Endothelial cell of umbilical vein (primary cell): ENCODE measurements at regions not wholly inside any gene's neighbourhood (a gene's known extent, or its start where the extent isn't known, plus 50 kb on each side); places are given as distances from the start of the nearest gene placed in this dataset.

Experiments
- EZH2 ChIP-seq: IDR thresholded peaks from 2 replicates; pipeline ENCODE4 v1.6.1; 2012; ENCODE audit warnings: borderline replicate concordance, low read depth, mild to moderate bottlenecking, moderate library complexity, low read length, inconsistent platforms; ENCODE audit not compliant: severe bottlenecking
- JUN ChIP-seq: IDR thresholded peaks from 2 replicates; pipeline ENCODE4 v1.6.1; 2011; ENCODE audit warnings: borderline replicate concordance, low read depth; ENCODE audit not compliant: insufficient read length, insufficient read depth
- POLR2A ChIP-seq: IDR thresholded peaks from 2 replicates; pipeline ENCODE4 v1.6.1; 2012; ENCODE audit warnings: low read depth, mild to moderate bottlenecking, control low read depth, low read length
- POLR2AphosphoS5 ChIP-seq: IDR thresholded peaks from 2 replicates; pipeline ENCODE4 v1.6.1; 2012; ENCODE audit warnings: low read depth, mild to moderate bottlenecking, control low read depth, low read length, moderate library complexity; ENCODE audit not compliant: insufficient read depth
- TF ChIP-seq, protein P1 (sequence below), 2 donors: IDR thresholded peaks; 1 replicate in 1 of 2; 2 replicates in 1 of 2; pipeline ENCODE4 v1.5.1; 2011; ENCODE audit warnings: low read length in 2 of 2, mild to moderate bottlenecking in 2 of 2, moderate library complexity in 2 of 2, control low read depth in 1 of 2, inconsistent platforms in 1 of 2, low read depth in 1 of 2; ENCODE audit not compliant: insufficient read depth in 1 of 2; ENCODE audit errors: extremely low read depth in 1 of 2
- TF ChIP-seq, protein P2 (sequence below): IDR thresholded peaks from 2 replicates; pipeline ENCODE4 v1.6.1; 2011; ENCODE audit not compliant: insufficient read depth, insufficient read length

DNA sequence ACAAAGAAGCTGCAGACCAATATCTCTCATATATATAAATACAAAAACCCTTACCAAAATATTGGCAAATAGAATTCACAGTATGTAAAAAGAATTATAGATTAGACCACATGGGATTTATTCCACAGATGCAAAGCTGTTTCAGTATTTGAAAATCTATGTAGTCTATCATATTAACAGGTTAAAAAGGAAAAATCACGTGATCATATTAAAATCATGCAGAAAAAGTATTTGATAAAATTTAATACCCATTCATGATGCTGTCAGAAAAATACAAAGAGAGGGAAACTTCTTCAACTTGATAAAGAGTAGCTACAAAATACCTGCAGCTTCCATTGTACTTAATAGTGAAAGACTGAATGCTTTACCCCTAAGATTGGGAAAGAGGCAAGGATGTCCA, 67.2 kb upstream of the CD44 start:
- TF ChIP-seq, protein P1, sequence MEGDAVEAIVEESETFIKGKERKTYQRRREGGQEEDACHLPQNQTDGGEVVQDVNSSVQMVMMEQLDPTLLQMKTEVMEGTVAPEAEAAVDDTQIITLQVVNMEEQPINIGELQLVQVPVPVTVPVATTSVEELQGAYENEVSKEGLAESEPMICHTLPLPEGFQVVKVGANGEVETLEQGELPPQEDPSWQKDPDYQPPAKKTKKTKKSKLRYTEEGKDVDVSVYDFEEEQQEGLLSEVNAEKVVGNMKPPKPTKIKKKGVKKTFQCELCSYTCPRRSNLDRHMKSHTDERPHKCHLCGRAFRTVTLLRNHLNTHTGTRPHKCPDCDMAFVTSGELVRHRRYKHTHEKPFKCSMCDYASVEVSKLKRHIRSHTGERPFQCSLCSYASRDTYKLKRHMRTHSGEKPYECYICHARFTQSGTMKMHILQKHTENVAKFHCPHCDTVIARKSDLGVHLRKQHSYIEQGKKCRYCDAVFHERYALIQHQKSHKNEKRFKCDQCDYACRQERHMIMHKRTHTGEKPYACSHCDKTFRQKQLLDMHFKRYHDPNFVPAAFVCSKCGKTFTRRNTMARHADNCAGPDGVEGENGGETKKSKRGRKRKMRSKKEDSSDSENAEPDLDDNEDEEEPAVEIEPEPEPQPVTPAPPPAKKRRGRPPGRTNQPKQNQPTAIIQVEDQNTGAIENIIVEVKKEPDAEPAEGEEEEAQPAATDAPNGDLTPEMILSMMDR (IDR thresholded peaks at IDR 0.05; ENCODE audit: extremely low read depth in 1 of 2, insufficient read depth in 1 of 2, low read depth in 1 of 2, low read length in 2 of 2), result no peak
- TF ChIP-seq EZH2 (no peak), POLR2A (no peak), JUN (no peak), POLR2AphosphoS5 (no peak)
- TF ChIP-seq, protein P2, sequence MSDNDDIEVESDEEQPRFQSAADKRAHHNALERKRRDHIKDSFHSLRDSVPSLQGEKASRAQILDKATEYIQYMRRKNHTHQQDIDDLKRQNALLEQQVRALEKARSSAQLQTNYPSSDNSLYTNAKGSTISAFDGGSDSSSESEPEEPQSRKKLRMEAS, result no peak
